Mesothelial cell of epicardium (in vitro differentiated cells): ENCODE measurements at regions not wholly inside any gene's neighbourhood (a gene's known extent, or its start where the extent isn't known, plus 50 kb on each side); places are given as distances from the start of the nearest gene placed in this dataset.

Source experiments
- DNase-seq, 2 experiments: peaks; one replicate each; pipeline ENCODE4 v3.0.0; 2021; ENCODE audit warnings: low spot score in 2 of 2; ENCODE audit not compliant: unreplicated experiment in 2 of 2
- H3K27ac Mint-ChIP-seq: 2 replicates; pipeline ENCODE4 v1.8.0; 2021; ENCODE audit warnings: mixed read lengths
- H3K27me3 Mint-ChIP-seq: 2 replicates; pipeline ENCODE4 v1.8.0; 2021; ENCODE audit warnings: low read depth, mixed read lengths
- H3K36me3 Mint-ChIP-seq: 2 replicates; pipeline ENCODE4 v1.8.0; 2021; ENCODE audit warnings: mixed read lengths
- H3K4me1 Mint-ChIP-seq: 2 replicates; pipeline ENCODE4 v1.8.0; 2021; ENCODE audit warnings: mixed read lengths
- H3K4me3 Mint-ChIP-seq: 2 replicates; pipeline ENCODE4 v1.8.0; 2021; ENCODE audit warnings: mild to moderate bottlenecking, moderate library complexity, mixed read lengths
- H3K9me3 Mint-ChIP-seq: 2 replicates; pipeline ENCODE4 v1.8.0; 2021; ENCODE audit warnings: mixed read lengths
- CTCF ChIP-seq: fragments of 200-600 bp; sonication (generic); IDR thresholded peaks from one replicate; pipeline ENCODE4 v1.5.0; 2021; ENCODE audit warnings: antibody characterized with exemption; ENCODE audit not compliant: unreplicated experiment

- H3K36me3 Mint-ChIP-seq, result no peaks in the 10 kb centered on the region
- peaks cover 1% of the 10 kb centered on the region for H3K27me3 Mint-ChIP-seq
- no peaks in the 10 kb centered on the region for H3K4me1 Mint-ChIP-seq
- TF ChIP-seq CTCF, result no peak
- no peak overlapping the region for H3K27ac Mint-ChIP-seq
- peaks cover 6% of the 10 kb centered on the region for H3K9me3 Mint-ChIP-seq
- DNase-seq, result no peak
- H3K4me3 Mint-ChIP-seq, result no peak overlapping the region
Measured at GRCh38 chr13:47258384-47258783, 361.5 kb upstream of the HTR2A start.

GRCh38 chr13:47256618-47257017 lies 359.8 kb upstream of the HTR2A start:
- no peaks in the 10 kb centered on the region for H3K36me3 Mint-ChIP-seq
- peaks cover 1% of the 10 kb centered on the region for H3K27me3 Mint-ChIP-seq
- no peak overlapping the region for H3K27ac Mint-ChIP-seq
- no peak for TF ChIP-seq CTCF
- H3K4me3 Mint-ChIP-seq, result no peak overlapping the region
- no peaks in the 10 kb centered on the region for H3K4me1 Mint-ChIP-seq
- DNase-seq, result no peak
- H3K9me3 Mint-ChIP-seq, result no peaks in the 10 kb centered on the region

GRCh38 chr13:47252627-47253026 lies 355.8 kb upstream of the HTR2A start:
- Mint-ChIP-seq H3K4me3 (no peak overlapping the region), H3K27ac (no peak overlapping the region), H3K36me3 (no peaks in the 10 kb centered on the region), H3K4me1 (no peaks in the 10 kb centered on the region), H3K9me3 (peaks cover 3% of the 10 kb centered on the region), H3K27me3 (no peaks in the 10 kb centered on the region)
- DNase-seq, result no peak
- no peak for TF ChIP-seq CTCF

GRCh38 chr13:47251771-47252170 lies 354.9 kb upstream of the HTR2A start:
- Mint-ChIP-seq H3K27ac (no peak overlapping the region), H3K9me3 (peaks cover 4% of the 10 kb centered on the region), H3K4me3 (no peak overlapping the region), H3K36me3 (no peaks in the 10 kb centered on the region), H3K4me1 (no peaks in the 10 kb centered on the region), H3K27me3 (no peaks in the 10 kb centered on the region)
- DNase-seq, result no peak
- TF ChIP-seq CTCF, result no peak

GRCh38 chr13:47250146-47250545 lies 353.3 kb upstream of the HTR2A start:
- Mint-ChIP-seq H3K36me3 (no peaks in the 10 kb centered on the region), H3K4me1 (no peaks in the 10 kb centered on the region), H3K4me3 (no peak overlapping the region), H3K27ac (no peak overlapping the region), H3K27me3 (no peaks in the 10 kb centered on the region), H3K9me3 (peaks cover 10% of the 10 kb centered on the region)
- TF ChIP-seq CTCF, result no peak
- DNase-seq, result no peak

- Mint-ChIP-seq H3K36me3 (no peaks in the 10 kb centered on the region), H3K27me3 (no peaks in the 10 kb centered on the region), H3K27ac (no peak overlapping the region), H3K4me1 (no peaks in the 10 kb centered on the region), H3K4me3 (no peak overlapping the region), H3K9me3 (peaks cover 15% of the 10 kb centered on the region)
- TF ChIP-seq CTCF, result no peak
- DNase-seq, result no peak
Measured at GRCh38 chr13:47249266-47249665, 352.4 kb upstream of the HTR2A start.
